ENCODE measurements at regions not wholly inside any gene's neighbourhood (a gene's known extent, or its start where the extent isn't known, plus 50 kb on each side); places are given as distances from the start of the nearest gene placed in this dataset.
"Not testable (repeated sequence)": the region's sequence is repeated elsewhere in the genome, so short reads cannot be mapped to it uniquely, and the experiment has no call there.

- DNase-seq (ENCODE audit: low read depth, low spot score): not testable (repeated sequence)
Measured at GRCh38 chr1:86633306-86633838, 71.0 kb upstream of the SH3GLB1 start.

GRCh38 chr1:86633921-86634320 is 70.5 kb upstream of the SH3GLB1 start:
- DNase-seq (ENCODE audit: low read depth, low spot score): no peak

DNA sequence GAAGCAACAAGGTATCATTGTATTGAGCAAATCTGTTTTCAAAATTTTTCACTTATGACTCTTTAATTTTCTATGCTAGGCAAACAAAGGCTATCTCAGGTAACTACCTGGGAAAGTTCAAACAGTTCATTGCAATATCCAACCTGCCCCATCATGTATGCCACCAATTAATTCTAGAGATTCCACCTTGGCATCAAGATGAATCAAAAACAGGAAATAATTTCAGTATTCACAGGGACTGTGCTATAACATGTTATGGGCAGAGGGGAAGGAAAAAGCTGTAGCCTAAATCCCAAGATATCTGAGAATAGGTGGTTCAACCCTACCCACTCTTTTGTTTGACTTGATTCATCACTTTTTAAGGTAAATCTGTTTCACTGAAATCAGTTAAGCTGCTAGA is 67.5 kb upstream of the SH3GLB1 start:
- DNase-seq (ENCODE audit: low read depth, low spot score): no peak

DNA sequence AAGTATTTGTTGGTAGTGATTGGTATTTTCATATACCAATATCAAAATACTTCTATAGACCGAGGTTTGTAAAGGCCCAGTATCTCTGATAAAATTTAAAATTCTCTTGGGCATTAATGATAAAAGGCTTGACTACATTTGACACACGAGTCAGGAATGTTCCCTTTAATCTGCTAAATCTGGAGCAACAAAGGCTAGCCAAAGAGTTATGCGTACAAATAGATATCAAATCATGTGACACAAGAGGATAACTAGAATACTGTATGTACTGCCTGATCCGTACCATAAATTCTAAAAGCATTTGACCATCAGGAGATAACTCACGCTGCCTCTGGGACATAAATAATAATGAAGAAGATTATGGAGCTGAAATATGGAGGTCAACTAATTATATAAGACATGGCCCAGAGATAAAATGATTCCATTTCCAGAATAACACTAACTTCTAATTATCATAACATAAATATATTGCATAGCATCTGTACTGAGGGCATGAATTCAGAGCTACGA is 64.2 kb upstream of the SH3GLB1 start:
- DNase-seq (ENCODE audit: low read depth, low spot score): no peak

DNA sequence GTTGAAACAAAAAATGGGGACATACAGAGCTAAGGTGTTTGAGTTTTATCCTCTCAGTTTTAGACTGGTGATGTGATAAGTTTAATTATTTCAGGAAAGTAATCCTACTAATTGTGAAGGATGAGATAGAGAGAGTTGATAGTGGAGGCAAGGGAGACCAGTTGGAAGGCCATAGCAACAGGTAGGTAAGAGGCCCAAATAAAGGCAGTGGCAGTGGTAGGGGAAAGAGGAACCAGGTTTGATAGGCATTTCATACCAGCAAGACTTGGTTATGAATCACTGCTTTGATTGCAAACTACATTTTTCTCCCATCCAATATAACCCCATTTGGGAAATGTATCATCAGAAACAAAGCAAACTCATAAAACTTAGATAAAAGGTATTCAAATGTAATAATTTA is 63.1 kb upstream of the SH3GLB1 start:
- no peak for DNase-seq (ENCODE audit: low read depth, low spot score)

- not testable (repeated sequence) for DNase-seq (ENCODE audit: low read depth, low spot score)
Measured at GRCh38 chr1:86644655-86645054, 59.7 kb upstream of the SH3GLB1 start.

- DNase-seq (ENCODE audit: low read depth, low spot score): no peak
Measured at GRCh38 chr1:86645851-86646250, 58.5 kb upstream of the SH3GLB1 start.

GRCh38 chr1:86646256-86646655 is 58.1 kb upstream of the SH3GLB1 start:
- no peak for DNase-seq (ENCODE audit: low read depth, low spot score)

DNA sequence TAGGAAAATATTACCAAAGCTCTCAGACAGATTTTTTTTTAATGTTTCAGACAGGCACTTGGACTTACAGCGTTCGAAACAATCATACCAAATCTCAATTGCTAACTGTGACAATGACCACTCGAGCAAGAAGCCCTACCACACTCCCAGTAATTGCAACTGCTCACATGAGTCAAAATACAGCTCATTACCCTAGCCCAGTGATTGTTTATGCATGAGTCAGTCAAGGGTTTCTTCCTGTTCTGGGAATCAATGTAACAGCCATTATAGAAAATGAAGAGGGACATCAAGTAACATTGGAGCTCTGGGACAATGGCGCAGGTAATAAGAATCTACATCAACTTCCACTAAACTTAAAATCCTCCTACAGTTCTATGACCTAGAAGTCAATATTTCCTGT is 56.1 kb upstream of the SH3GLB1 start:
- peak; percentile 58 for DNase-seq (ENCODE audit: low read depth, low spot score)

- no peak for DNase-seq (ENCODE audit: low read depth, low spot score)
Measured at GRCh38 chr1:86649618-86650017, 54.8 kb upstream of the SH3GLB1 start.

DNA sequence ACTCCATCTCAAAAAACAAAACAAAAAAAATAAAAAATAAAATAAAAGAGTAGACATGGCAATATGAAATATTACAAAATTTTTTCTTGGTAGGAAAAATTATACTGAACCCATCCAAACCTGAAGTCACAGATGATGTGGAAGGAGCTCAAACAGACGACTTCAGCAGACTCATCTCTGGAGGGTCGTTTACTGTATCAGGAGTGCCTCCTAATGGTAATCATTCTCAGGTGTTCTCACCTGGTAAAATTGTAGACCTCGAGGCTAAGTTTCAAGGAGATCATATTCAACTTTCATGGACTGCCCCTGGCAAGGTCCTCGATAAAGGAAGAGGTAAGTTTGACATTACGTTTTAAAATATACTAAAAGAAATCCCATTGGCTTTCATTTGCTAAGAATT is 54.3 kb upstream of the SH3GLB1 start:
- no peak for DNase-seq (ENCODE audit: low read depth, low spot score)

Measured in pulmonary artery endothelial cell (primary cell).